SH-SY5Y (cell line): ENCODE measurements at regions not wholly inside any gene's neighbourhood (a gene's known extent, or its start where the extent isn't known, plus 50 kb on each side); places are given as distances from the start of the nearest gene placed in this dataset.

Experiments used
- GATA2 ChIP-seq: IDR thresholded peaks from 2 replicates; pipeline ENCODE4 v1.6.1; 2011; ENCODE audit warnings: mild to moderate bottlenecking, low read depth, low read length
- GATA3 ChIP-seq: IDR thresholded peaks from 2 replicates; pipeline ENCODE4 v1.6.1; 2011; ENCODE audit warnings: low read depth, mild to moderate bottlenecking, low read length, moderate library complexity

- TF ChIP-seq GATA2 (no peak), GATA3 (no peak)
These were observed 191.1 kb upstream of the NR5A2 start for GRCh38 chr1:199836430-199836829.
